HG02623 (cell line): ENCODE measurements at regions not wholly inside any gene's neighbourhood (a gene's known extent, or its start where the extent isn't known, plus 50 kb on each side); places are given as distances from the start of the nearest gene placed in this dataset.
"Not testable (repeated sequence)": the region's sequence is repeated elsewhere in the genome, so short reads cannot be mapped to it uniquely, and the experiment has no call there.

Source experiments
- ATAC-seq: cut with Tn5 transposase; IDR thresholded peaks from one replicate; pipeline ENCODE4 v1.9.1; 2021; ENCODE audit warnings: moderate library complexity; ENCODE audit not compliant: unreplicated experiment

- no peak for ATAC-seq
Observed at GRCh38 chr6:128739112-128739511, 143.8 kb upstream of the LAMA2 start.

GRCh38 chr6:128738112-128738511 is 144.8 kb upstream of the LAMA2 start:
- peak; percentile 90 for ATAC-seq

GRCh38 chr6:128736780-128737179 is 146.2 kb upstream of the LAMA2 start:
- ATAC-seq, result no peak

GRCh38 chr6:128731249-128732165 is 151.4 kb upstream of the LAMA2 start:
- peak; percentile 67 for ATAC-seq

- ATAC-seq, result no peak
Observed at GRCh38 chr6:128727500-128727899, 155.4 kb upstream of the LAMA2 start.

GRCh38 chr6:128725271-128726233 is 157.4 kb upstream of the LAMA2 start:
- ATAC-seq, result no peak

- no peak for ATAC-seq
Observed at GRCh38 chr6:128724738-128725137, 158.2 kb upstream of the LAMA2 start.

- ATAC-seq, result no peak
Observed at GRCh38 chr6:128723667-128724066, 159.3 kb upstream of the LAMA2 start.

- ATAC-seq, result no peak
Observed at GRCh38 chr6:128720891-128721290, 162.0 kb upstream of the LAMA2 start.

- ATAC-seq, result no peak
Observed at GRCh38 chr6:128719786-128720185, 163.2 kb upstream of the LAMA2 start.

- ATAC-seq, result no peak
Observed at GRCh38 chr6:128713461-128713860, 169.5 kb upstream of the LAMA2 start.

- no peak for ATAC-seq
Observed at GRCh38 chr6:128712898-128713297, 170.0 kb upstream of the LAMA2 start.

- no peak for ATAC-seq
Observed at GRCh38 chr6:128711149-128711548, 171.8 kb upstream of the LAMA2 start.

- ATAC-seq, result no peak
Observed at GRCh38 chr6:128710315-128710714, 172.6 kb upstream of the LAMA2 start.

GRCh38 chr6:128704601-128705000 is 178.3 kb upstream of the LAMA2 start:
- ATAC-seq, result no peak

- not testable (repeated sequence) for ATAC-seq
Observed at GRCh38 chr6:128703794-128704193, 179.1 kb upstream of the LAMA2 start.

- ATAC-seq, result no peak
Observed at GRCh38 chr6:128696691-128697689, 176.6 kb upstream of the PTPRK start.

GRCh38 chr6:128694303-128695009 is 174.1 kb upstream of the PTPRK start:
- peak; percentile 92 for ATAC-seq

- ATAC-seq, result no peak
Observed at GRCh38 chr6:128690063-128690462, 169.7 kb upstream of the PTPRK start.

GRCh38 chr6:128686084-128686483 is 165.7 kb upstream of the PTPRK start:
- peak; percentile 68 for ATAC-seq
